GM19193 (cell line): ENCODE measurements at regions not wholly inside any gene's neighbourhood (a gene's known extent, or its start where the extent isn't known, plus 50 kb on each side); places are given as distances from the start of the nearest gene placed in this dataset.

Source experiments
- POLR2A ChIP-seq: IDR thresholded peaks from 4 replicates; pipeline ENCODE4 v1.6.1; 2011; ENCODE audit not compliant: insufficient read depth, insufficient read length; ENCODE audit errors: extremely low read depth

GRCh38 chr13:40053401-40053800, 397.9 kb downstream of the COG6 start:
- no peak for TF ChIP-seq POLR2A

DNA sequence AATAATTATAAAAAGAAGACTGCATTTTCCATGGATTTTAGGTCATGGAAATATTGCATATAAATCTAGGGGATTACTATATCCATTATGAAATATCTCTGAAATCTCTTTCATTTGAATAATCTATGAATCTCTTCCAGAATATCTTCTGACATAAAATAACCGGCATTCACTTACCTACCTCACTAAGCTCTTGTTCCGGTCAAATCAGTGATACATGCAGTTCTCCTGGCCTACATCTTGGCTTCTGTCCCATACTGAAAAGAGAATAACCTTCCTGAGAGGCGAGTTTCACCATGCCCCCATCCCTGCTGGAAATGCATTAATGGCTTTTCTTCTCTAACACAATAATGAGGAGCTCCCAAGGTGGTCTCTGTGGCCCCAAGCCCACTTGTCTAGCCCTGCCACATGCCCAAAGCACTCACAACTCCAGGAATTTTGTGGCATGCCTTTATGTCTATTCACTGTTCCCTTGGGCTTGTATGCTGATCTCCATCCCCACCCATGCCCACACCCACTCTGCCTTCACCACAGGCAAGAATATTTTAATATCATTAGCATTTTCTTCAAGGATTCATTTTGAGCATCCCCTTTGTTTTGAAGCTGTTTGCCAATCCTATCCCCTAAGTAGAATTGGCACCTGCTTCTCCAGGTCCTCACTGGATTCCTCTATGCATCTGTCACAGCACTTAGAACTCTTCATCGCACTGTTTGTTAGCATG, 401.6 kb downstream of the COG6 start:
- TF ChIP-seq POLR2A, result no peak

- TF ChIP-seq POLR2A, result no peak
Observed at GRCh38 chr13:40058757-40059236, 403.3 kb downstream of the COG6 start.

DNA sequence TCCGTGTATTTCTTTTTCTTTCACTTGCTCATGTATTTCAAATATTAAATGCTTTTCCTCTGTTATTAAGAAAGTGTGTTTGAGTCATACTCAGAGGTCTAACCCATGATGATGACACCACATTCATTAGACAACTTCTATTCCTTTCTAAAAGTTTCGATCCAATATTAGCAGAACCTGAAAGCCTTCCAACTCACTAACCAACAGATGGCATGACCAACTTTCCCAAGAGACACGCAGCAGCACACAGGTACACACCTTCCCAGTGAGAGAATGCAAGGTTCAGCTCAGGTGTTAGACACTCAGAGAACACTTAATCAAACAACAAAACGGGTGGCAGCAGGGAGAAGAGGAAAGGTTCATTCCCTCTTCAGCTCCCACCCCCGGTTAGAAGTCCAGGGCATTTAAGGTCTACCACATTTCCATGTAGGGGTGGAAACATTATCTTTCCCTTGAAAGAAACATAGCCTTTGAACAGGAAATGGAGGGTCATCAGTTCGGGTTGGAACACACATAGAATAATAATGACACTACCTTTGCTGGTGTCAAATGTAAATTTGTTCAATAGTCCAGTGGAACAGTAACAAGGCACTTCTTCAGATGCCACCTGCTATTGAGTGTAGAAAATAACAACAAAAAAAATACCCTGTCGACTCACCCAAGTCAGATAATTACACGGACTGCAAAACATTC, 404.2 kb downstream of the COG6 start:
- no peak for TF ChIP-seq POLR2A

DNA sequence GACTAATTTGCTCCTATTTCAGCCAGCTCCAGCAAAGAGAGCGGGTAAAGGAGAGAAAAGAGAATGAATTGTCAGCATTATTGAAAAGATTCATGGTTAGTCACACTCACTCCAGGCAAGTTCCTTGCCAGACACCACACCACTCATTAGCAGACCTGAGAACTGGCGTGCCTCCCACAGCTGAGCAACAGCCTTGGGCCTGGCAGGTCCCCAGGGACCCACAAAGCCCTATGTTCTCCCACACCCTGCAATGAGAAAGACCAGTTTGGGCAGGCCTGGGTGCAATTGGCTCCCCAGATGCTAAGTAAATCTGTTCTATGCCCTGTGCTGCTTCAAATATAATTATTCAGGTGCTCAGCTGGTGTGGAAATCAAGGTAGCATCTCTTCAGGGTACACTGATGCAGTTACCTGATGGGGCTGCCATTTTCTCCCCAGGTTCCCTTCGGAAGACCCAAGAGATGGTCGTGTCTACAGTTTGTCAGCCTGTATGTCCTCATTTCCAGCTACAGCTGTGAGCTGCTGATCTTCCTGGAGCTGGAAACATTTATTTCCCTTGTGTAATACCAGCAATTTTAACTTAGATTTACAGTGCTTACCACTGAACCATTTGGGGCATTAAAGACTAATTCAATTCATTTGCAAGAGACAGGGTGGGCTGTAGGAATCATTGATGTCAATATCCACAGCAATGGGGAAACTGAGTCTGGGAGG, 405.0 kb downstream of the COG6 start:
- TF ChIP-seq POLR2A, result no peak

- no peak for TF ChIP-seq POLR2A
Observed at GRCh38 chr13:40061466-40062450, 406.3 kb downstream of the COG6 start.

- TF ChIP-seq POLR2A, result no peak
Observed at GRCh38 chr13:40063278-40063698, 407.8 kb downstream of the COG6 start.

- no peak for TF ChIP-seq POLR2A
Observed at GRCh38 chr13:40063703-40064102, 408.2 kb downstream of the COG6 start.

DNA sequence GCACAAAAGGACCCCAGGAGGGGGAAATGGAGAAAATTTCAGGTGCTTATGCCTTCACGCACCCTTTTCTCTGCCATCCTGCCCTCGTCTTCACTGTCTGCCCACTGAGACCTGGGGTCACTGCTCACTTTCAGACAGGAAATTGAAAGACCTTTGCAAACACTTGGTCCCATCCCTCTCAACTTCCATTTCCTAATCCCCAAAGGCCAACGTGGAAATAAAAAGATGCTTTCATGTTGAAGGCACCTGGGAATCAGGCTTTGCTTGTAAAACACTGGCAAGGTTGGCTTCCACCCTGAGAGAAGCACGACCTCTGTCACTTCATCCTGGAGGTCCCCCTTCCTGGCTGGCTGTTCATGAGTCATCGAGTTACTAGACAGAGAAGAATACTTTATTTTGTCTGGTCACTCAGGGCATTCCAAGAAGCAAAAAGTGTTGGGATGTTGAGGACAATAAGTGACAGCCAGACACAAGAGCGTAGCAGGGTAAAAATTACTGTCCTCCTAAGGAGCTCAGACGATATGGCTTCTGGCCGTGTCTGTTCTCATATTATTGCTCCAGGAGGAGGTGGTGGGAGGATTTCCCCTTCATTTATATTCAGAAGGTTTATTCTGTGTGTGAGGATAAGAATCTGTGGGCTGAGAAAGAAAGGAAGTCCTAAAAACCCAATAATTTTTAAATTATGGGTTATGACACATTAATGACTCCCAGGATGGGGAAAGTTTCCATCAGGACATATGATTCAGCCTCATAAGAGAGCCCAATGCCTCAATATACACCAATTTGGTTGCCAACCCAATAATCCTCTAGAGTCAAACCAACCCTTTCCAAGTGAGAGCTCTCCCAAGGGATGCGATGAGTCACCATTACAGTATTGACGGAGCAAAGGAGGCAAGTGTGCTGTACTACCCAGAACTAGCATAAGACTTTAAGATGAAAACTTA, 409.0 kb downstream of the COG6 start:
- TF ChIP-seq POLR2A, result no peak

DNA sequence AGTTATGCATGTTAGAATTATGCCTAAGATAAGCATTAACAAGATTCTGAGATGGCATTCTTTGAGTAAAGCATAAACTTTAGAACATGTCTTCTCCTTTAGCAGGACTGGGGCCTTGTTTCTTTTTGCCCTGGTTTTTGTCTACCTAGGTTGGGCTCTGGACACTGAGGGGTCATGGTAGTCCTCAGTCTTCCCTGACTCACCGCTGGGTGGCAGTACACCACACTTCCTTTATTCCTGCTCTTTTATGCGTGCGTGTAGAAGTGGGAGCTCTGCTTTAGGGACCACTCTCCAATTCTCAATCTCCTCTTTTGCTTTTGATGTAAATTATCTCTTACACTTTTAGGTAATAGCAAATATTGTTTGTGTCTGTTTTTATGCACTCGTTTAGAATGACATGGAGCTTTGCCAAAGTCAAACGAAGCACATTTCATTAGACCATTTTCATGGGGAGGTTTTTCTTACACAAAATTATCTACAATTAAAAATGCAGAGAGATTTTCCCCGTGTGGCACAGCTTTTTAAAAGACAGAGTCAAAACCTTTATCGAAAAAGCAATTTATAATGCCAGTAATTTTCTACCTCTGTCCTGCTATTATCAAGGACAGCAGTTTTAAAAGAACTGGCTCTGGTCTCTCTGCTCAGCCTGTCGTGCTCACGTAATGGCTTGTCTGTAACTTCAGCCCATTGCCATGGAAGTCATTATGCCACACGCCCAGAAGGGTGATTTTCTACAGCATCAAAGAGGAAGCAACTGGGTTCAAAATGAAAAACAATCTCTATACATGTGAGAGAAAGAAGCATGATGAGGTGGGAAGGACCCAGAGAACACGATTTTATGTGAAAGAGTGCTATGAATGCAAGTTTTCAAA, 413.9 kb downstream of the COG6 start:
- TF ChIP-seq POLR2A, result no peak

GRCh38 chr13:40070357-40070756, 414.9 kb downstream of the COG6 start:
- TF ChIP-seq POLR2A, result no peak

DNA sequence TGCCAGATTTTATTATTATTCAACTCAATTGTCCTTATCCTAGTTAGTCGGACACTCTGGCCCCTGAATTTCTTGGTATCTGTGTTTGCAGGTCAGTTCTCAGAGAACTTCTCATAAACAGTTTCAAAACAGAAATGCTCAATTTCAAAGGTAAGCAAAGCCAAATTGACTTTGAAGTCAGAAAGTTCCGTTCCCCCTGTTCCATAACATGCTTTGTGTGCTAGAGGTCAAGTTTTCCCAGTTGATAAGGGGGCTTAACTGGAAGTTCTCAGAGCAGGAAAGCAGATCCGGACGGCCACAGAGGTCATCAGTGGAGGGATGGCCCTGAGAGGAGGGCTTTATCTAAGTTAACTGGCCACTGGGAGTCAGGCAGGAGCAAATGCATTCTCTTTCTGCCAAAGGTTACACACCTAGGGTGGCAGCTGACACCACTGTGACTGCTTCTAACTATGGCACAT, 417.2 kb downstream of the COG6 start:
- no peak for TF ChIP-seq POLR2A
